ENCODE measurements at regions not wholly inside any gene's neighbourhood (a gene's known extent, or its start where the extent isn't known, plus 50 kb on each side); places are given as distances from the start of the nearest gene placed in this dataset.
"Not testable (repeated sequence)": the region's sequence is repeated elsewhere in the genome, so short reads cannot be mapped to it uniquely, and the experiment has no call there.

DNA sequence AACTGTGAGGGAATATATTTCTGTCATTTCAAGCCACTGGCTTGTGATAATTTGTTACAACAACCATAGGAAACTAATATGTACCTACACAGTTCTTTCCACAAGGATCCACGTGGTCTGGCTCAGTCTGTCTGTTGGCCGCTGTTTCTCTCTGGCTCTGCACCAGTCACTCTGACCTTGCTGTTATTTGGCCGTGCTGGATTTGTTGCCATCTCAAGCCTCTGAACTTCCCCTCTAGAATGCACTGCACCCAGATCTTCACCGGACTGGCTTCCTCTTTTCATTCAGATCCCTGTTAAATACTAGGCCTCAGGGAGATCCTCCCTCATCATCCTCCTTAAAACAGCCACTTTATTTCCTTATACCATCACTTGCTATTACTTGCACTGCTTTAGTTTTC, 446.8 kb downstream of the TFAP2B start:
- DNase-seq, result no peak

DNA sequence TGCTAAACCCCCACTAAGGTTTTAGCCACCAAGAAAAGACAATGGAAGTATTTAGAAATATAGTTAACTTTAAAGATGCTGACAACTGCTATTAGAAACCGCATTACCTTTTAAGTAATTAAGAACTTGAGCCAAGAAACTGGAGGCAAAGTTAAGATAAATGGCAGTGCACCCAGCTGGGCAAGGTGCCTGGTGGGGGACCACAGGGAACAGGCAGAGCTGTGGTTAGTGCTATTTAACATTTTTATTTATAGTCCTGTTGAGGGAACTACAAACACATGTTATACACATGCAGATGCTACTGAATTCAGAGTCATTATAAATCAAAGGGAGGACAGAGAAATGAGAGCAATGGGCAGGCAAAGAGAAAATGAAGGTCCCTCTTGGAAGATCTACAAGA, 447.9 kb downstream of the TFAP2B start:
- DNase-seq, result no peak

DNA sequence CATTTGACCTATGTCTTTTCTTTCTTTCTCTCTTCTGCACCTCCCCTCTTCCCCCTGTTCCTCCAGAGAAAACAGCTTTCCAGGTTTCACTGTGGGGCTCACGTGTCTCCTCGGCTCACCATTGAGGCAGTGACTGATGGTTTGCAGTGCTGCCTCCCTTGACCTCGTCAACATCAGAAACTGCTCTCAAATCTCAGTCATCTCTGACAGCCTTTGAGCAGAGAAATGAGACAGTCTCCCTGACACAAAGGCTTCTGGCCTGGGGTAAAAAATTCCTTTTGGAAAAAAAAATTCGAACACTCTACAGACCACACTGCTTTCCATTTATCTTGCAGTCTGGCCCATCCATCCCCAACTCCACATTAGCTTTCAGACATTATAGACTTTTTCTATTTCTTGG, 450.0 kb downstream of the TFAP2B start:
- no peak for DNase-seq

DNA sequence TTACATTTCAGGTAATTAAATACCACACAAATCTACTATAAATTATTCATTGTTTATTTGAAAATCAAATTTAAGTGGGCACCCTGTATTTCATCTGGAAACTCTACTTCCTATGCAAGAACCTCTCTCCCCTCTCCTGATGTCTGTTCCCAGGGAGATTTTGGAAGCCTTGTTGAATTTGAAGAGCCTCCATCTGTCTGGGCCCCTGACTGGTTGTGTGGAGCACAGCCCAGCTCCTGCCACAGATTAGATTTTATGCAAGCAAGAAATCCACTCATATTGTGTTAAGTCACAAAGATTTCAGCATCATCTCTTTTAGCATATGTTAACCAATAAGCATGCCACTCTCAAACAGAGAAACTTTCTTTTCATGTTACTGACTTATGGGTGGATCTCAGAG, 451.2 kb downstream of the TFAP2B start:
- DNase-seq, result no peak

DNA sequence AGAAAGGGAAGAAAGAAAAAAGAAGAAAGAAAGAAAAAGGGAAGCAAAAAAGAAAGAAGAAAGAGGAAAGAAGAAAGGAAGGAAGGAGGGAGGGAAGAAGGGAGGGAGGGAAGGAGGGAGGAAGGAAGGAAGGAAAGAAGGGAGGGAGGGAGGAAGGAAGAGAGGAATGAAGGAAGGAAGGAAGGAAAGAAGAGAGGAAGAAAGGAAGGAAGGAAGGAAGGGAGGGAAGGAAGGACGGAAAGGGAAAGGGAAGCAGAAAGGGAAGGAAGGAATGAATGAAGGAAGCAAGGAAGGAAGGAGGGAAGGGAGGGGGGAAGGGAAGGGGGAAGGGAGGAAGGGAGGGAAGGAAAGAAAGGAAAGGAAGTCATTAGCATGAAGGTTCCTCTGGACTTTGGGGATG, 452.9 kb downstream of the TFAP2B start:
- DNase-seq, result no peak

DNA sequence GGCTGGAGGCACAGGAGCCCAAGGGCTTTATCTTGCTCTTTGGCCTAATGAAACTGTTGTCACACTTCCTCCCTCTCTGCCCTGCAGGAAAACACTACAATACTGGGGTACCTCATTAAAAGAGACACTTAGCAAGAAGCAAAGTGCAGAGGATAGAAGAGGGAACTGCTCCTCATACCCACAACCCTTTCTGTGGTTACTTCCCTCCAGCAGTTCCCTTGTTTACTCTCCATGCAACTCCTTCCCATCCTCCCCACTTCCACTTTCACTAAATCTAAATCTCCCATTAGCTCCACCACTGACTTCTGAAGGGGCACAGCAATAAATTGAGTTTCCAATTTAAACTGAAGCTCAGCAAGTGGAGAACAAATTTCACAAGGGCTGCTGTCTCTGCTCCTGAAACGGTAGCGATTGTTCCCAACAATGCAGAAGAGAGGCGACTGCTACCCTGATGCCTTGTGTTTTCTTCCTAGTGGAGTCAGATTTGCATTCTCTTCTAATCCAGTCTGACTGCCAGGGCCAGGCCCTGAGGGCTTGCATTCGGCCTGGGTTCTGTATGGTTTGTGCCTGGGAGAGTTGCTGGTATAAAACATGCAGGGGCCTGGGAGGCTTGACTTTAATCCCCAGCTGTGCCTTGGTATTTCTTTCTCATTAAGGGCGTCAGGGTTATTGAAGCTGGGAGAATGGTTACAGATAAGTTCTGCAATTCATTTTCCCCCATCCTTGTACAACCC, 454.7 kb downstream of the TFAP2B start:
- DNase-seq, result peak; percentile 85

DNA sequence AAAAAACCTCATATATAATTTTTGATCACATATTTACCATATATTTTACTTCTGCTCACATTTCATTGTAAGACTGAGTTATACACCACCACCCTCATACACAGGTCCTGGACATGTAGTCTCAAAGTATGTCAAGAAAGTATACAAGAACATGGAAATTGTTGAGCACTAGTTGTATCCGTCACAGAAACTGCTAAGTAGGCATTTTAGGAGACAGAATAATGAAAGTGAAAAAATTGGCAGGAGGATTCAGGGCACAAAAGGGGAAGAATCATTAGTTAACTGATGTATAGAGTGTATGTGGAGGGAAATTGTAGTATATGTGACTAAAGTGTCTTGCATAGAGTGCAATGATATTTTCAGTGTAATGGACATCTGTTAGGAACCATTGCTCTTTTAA, 458.8 kb downstream of the TFAP2B start:
- no peak for DNase-seq

DNA sequence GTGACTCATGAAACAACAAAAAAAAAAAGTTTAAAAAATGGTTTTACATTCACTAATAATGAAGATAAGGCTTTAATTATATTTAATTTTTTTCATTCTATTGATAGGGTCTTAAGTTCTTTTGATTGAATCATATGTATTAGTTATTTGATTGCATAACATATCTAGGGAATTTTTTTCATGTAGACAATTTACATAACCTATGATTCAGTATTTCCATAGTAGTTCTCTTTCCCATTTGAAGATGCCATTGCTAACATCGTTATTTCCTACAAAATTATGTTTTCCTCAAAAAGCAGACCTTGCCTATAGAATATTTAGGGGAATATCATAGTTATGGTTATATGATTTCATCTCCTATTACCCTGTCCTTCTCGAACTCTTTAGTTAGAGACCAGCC, 463.4 kb downstream of the TFAP2B start:
- DNase-seq, result no peak

DNA sequence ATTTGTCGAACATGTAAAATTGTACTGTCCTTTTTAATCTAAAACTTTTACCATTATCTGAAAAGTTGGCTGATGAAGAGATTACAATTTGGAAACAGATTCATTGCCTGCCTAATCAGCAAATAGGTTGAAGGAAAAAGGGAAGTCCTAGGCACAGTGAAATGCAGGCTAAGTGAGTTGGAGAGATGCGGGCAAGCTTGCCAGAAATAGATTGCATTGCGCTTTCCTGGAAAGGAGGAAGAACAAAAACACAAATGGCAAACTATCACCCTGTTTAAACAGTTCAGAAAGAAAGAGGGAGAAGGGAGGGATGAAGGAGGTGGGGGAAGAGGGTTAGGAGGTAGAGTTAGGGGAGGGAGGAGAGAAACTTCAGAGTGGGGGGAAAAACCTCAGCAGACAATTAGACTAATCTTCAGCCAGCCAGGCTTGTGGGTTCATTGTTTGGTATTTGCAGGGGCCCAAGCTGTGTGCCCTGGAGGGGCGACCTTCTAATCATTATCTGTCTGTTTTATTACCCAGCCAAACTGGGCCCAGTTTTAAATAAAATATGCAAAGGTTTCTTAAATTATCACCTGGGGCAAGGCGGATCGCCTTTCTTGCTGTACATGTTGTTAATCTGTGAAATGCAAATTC, 465.2 kb downstream of the TFAP2B start:
- DNase-seq, result peak; percentile 87

DNA sequence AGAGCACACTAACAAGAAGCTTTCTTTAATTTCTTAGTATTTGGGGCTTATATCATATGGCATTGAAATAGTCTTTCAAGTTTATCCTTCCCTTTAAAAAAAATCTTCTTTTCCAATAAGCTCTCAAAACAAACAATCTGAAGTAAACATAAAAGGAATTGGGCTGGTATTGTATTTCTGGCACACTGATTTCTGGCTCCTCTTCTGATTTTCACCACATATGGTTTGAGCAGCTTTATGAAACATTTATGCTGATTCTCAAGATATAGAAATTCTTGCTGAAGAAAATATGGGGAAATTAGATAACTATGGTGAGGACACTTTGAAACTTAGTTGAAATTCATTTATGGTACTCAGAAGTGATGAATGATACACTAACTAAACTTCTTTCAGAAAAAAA, 467.2 kb downstream of the TFAP2B start:
- DNase-seq, result no peak

DNA sequence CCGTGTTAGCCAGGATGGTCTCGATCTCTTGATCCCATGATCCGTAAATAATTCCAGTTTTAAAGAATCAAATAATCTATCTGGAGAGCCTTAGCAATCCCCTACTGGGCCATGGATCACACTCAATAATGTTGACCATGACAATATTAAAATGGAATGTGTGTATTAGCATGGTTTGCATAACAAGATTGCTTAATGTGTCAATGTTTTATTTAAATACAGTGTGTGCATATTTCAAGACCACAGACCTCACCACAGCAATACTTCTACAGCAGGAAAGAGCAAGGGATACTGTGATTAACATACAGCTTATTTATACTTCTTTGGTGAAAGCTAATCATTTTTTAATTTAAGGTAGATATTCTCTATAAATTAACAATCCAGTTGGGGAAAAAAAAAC, 470.4 kb downstream of the TFAP2B start:
- DNase-seq, result no peak

DNA sequence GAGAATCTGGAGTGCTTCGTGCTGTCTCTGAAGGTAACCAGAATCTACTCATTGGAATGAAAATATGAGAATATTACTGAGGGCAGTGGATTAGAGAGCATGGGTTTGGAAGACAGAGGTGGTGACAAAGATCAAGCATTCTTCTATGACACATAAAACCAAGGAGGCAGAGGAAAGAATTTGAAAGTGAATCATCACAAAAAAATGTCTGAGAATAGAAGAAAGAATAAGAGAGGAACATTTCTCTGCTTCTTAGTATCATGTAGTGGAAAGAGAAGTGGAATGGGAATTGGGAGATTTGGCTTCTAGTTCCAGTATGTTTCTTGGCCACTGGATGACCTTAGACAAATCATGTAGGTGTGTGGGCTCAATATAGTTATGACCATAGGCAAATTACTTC, 474.0 kb downstream of the TFAP2B start:
- DNase-seq, result no peak

DNA sequence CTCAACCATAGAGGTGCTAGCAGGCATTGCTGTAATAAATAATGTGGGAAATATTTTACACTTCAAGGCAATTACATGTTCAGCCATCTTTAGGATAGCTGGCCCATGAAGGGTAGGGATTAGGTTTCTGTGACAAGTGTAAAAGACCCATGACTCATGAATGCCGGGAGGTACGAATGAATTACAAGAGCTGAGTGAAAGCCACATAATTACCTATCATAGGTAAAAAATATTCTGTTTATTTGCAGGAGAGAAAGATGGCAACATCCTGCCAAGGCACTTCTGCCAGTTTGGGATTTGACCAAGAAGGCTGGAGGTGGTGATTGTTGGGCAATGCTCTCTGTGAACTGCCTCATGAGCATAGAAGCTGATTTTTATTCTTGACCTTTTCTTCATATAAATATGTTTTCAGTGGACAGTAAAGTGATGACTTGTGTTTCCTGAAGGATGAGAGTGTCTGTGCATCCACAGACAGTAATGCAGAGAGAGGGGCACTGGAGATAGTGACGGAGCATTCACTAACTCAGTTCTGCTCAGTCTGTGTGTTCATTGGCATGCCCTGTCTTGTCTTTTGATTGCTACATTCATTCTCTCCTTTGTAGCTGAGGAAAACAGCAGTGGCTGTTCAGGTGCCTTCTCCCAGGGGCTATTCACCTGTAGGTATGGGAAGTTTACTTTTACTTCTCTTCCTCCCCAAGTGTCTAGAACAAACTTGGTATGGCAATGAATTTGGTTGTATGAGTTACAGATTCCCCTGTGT, 481.1 kb downstream of the TFAP2B start:
- DNase-seq, result peak; percentile 16

DNA sequence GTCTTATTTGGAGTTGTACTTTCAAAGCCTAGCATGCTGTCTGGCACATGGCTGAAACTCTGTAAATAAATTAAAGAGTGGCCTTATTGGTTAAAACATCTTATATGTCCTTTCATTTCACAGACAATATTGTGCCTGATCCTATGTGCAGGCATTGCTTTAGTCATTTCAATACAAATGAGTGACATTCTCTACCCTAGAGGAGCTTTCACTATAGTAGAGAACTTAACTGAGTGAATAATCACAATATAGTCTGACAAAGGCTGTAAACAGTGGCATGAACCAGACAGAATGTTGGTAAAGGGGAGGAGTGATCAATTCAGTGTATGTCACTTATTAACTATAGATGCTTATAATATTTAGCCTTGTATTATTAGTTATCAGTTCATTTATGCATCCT, 481.8 kb downstream of the TFAP2B start:
- DNase-seq, result no peak

DNA sequence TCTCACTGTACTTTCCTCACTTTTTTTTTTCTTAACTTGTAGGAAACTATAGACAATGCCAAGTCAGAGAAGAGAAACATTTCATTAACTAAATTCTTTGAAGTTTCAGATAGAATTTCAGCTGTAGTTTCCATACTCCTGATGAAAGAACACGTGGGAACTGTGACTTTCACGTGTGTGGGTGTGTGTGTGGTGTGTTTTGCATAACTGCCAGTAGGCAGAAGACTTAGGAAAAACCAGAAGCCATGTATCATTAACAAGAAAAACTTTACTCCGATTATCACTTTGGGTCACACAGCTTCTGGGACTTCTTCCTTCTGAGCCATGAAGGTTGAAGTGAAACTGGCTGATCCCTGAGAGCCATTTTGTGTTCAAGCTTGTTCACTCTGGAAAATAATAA, 483.3 kb downstream of the TFAP2B start:
- no peak for DNase-seq

DNA sequence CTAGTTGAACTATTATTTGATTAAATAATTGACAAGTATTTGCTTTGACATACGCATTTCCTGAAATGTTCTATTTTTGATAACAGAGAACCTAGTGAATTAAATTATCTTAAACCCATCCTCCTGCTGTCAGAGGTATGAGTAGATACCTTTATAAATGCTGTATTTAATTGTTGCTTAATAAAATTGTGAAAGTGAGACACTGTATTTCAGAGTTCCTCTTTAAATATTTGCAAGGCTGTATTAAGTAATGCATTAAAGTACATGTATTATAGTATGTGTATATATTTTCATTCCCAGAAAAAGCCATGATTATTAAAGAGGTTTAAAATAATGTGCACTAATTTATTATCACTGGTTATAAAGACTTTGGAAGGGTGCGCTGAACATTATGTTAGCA, 483.8 kb downstream of the TFAP2B start:
- no peak for DNase-seq

DNA sequence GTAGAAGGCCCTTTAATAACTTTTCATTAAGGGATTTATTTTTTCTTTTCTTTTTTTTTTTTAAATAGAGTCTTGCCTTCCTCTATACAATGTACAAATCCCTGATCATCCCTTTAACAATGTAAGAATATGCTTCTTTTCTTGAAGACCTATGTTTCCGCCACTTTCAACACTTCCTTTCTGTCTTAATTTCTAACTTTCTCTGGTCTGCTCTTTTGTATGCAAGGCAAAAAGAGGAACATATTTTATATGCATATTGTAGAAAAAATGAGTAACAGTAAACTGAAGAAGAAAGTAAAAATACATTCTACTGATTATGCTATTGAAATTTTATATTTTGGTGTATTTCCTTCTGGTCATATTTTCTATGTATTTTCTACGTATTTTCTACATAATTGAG, 484.7 kb downstream of the TFAP2B start:
- no peak for DNase-seq

DNA sequence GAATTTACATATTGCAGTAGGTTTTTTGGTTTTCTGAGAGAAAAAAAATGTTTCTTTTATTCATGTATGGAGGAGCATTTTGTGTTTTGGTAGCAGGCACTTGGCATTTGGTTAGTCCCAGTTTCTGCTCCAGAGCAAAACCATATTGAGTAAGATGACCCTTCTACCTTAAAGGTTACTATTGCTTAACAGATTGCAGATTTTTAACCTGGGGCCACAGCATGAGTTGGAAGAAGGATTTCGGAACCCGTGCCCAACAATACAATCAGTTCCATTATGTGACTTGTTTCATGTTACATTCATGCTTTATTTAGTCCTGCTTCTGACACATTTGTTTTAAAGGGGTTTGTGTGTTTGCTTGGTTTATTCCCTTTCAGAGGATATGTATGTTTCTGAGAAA, 496.3 kb downstream of the TFAP2B start:
- DNase-seq, result no peak

DNA sequence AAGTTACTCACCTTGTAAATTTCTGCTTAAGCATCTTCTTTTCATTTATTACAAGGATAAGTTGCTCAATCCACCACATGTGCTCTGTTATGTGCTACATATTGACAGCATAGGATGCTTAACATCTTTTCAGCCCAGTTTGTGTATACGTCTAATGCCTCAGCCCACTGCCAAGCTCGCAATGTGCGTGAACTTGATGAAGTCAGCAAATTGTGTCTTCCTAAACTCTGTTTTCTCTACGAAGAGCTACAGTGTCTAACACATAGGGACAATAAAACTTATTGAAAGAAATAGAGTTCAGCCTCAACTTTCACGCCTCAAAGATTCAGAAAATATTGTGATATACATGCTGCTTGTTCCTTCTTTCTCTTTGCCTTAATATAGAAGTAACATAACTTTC, 500.0 kb downstream of the TFAP2B start:
- no peak for DNase-seq

DNA sequence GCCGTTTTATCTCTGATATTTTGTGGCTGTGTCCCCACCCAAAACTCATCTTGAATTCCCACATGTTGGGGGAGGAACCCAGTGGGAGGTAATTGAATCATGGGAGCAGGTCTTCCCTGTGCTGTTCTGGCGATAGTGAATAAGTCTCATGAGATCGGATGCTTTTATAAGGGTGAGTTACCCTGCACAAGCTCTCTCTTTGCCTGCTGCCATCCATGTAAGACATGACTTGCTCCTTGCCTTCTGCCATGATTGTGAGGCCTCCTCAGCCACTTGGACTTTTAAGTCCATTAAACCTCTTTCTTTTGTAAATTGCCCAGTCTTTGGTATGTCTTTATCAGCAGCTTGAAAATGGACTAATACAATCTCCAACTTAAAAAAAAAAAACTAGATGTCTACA, 502.8 kb downstream of the TFAP2B start:
- DNase-seq, result not testable (repeated sequence)

DNA sequence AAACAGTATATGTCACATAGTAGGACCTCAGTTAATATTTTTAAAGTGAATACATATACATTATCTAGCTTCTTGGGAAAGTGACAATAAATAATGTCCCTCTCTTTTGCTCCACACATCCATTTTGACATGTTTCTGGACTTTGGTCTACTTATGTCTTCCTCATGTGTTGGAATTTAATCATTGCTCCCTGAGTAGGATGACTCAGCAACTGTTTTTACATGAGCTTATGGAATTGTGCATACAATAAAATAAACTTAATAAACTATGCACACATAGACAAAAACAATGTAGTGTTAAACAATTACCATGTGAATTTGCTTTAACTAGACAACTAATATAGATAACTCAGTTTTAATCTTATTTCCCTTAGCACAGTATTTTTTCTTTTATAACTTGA, 503.8 kb downstream of the TFAP2B start:
- DNase-seq, result no peak

DNA sequence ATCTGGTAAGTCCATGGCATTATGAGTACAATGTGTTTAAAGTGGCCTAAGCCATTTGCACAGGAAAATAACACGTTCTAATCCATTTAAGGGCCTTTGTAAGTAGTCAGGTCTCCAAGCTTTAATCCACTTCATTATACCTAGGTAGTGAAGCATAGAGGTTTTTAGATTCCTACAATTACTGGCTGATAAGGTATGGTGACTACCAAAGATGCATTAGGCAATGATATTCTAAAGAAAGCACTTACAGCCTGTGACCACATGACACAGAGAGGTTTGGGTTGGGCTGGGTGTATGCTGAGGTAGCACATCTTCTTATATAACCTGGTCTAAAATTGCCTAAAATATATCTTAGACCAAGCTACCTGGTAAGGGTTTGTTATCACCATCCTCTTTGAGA, 504.4 kb downstream of the TFAP2B start:
- no peak for DNase-seq

DNA sequence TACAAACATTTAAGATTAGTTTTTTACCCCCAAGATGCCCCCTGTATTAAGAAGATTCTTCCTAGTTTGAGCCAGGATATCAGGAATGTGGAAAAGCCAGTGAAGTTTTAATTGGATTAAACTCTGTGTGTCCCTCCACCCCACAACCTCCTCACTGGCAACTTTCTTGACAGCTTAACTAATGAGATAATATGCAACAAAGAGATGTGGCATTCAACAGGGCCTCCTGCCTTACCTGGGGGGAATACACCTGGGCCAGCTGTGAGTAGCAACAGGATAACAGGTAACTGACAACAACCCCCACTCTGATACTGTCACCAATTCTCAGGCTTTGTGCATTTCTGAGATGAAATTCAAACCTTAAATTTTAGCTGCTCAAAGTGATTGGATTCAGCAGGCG, 512.3 kb downstream of the TFAP2B start:
- no peak for DNase-seq

DNA sequence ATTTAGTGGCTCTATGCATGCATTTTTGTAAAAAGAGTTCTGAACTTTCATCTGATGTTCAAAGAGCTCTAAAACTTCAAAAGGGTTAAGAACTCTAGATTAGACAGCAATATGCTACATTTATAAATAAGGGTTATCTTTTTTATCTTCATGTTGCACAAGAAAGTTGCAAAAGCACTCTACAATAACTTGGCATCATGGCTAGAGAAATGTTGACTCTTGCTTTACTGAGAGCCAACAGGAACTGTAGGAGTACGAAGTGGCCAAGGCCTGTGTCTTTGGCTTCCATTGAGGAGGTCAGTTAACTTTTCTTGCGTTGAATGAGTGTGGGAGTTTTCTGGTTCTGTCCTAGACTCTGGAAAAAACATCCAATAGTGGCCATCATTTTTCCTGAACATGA, 516.9 kb downstream of the TFAP2B start:
- DNase-seq, result no peak
